ENCODE measurements at regions not wholly inside any gene's neighbourhood (a gene's known extent, or its start where the extent isn't known, plus 50 kb on each side); places are given as distances from the start of the nearest gene placed in this dataset.

DNA sequence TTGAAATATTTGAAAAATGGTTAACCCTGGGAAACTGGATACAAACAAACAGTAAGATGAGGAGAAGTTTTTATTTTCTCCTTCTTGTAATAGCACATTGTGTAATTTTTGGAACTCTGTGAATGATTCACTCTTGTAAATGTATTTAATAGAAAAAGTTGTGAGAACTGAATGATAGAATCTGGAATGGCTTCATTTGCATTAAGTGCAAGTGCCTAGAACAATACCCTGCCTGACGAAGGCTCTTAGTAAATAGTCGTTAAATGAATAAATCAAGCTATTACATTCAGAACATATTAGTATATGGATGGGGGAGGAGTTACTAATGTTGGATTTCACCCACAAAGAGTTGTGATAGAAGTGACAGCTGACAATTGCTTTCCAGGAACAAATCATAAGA, 442.5 kb downstream of the EFNA5 start:
- TF ChIP-seq, protein P1, sequence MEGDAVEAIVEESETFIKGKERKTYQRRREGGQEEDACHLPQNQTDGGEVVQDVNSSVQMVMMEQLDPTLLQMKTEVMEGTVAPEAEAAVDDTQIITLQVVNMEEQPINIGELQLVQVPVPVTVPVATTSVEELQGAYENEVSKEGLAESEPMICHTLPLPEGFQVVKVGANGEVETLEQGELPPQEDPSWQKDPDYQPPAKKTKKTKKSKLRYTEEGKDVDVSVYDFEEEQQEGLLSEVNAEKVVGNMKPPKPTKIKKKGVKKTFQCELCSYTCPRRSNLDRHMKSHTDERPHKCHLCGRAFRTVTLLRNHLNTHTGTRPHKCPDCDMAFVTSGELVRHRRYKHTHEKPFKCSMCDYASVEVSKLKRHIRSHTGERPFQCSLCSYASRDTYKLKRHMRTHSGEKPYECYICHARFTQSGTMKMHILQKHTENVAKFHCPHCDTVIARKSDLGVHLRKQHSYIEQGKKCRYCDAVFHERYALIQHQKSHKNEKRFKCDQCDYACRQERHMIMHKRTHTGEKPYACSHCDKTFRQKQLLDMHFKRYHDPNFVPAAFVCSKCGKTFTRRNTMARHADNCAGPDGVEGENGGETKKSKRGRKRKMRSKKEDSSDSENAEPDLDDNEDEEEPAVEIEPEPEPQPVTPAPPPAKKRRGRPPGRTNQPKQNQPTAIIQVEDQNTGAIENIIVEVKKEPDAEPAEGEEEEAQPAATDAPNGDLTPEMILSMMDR (IDR thresholded peaks at IDR 0.05; ENCODE audit: insufficient read depth, low read depth, low read length), result no peak
- TF ChIP-seq EZH2 (IDR thresholded peaks at IDR 0.05; ENCODE audit: insufficient read depth, low read length), result no peak

Data from astrocyte (in vitro differentiated cells and primary cell).